Testis (tissue), 2 donors: ENCODE measurements at regions not wholly inside any gene's neighbourhood (a gene's known extent, or its start where the extent isn't known, plus 50 kb on each side); places are given as distances from the start of the nearest gene placed in this dataset.

Experiments
- POLR2A ChIP-seq: fragments of 450-650 bp; IDR thresholded peaks from one replicate; pipeline ENCODE4 v1.6.1; 2017; ENCODE audit warnings: antibody characterized with exemption, mild to moderate bottlenecking, moderate library complexity
- TF ChIP-seq, protein P1 (sequence below), 3 experiments: fragments of 450-650 bp in 2 of 3; fragments of 200-600 bp in 1 of 3; sonication (generic) in 1 of 3; IDR thresholded peaks; one replicate each; pipeline ENCODE4 v1.5.1; 2016 to 2019; ENCODE audit warnings: antibody characterized with exemption in 3 of 3, mild to moderate bottlenecking in 2 of 3, moderate library complexity in 1 of 3

DNA sequence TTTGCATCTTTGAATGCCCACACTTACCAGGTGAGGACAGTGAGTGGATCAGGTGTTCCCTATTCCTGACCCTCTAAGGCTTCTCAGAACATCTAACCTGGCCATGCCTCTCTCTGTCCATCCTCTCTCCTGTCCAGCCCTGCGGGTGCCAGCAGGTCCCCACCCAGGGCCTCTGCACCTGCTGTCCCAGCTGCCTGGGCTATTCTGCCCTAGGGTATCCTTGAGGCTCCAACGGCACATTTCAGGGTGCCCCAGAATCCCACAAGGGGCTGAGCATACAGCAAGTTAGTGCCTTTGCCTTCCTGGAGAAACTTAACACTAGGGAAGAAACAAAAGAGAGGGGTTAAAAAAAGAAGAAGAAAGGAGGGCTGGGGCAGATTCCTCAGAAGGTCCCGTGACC, 107.4 kb downstream of the UNCX start:
- TF ChIP-seq POLR2A = no peak
- TF ChIP-seq, protein P1, sequence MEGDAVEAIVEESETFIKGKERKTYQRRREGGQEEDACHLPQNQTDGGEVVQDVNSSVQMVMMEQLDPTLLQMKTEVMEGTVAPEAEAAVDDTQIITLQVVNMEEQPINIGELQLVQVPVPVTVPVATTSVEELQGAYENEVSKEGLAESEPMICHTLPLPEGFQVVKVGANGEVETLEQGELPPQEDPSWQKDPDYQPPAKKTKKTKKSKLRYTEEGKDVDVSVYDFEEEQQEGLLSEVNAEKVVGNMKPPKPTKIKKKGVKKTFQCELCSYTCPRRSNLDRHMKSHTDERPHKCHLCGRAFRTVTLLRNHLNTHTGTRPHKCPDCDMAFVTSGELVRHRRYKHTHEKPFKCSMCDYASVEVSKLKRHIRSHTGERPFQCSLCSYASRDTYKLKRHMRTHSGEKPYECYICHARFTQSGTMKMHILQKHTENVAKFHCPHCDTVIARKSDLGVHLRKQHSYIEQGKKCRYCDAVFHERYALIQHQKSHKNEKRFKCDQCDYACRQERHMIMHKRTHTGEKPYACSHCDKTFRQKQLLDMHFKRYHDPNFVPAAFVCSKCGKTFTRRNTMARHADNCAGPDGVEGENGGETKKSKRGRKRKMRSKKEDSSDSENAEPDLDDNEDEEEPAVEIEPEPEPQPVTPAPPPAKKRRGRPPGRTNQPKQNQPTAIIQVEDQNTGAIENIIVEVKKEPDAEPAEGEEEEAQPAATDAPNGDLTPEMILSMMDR (IDR thresholded peaks at IDR 0.05) = no peak
